ENCODE measurements at regions not wholly inside any gene's neighbourhood (a gene's known extent, or its start where the extent isn't known, plus 50 kb on each side); places are given as distances from the start of the nearest gene placed in this dataset.

DNA sequence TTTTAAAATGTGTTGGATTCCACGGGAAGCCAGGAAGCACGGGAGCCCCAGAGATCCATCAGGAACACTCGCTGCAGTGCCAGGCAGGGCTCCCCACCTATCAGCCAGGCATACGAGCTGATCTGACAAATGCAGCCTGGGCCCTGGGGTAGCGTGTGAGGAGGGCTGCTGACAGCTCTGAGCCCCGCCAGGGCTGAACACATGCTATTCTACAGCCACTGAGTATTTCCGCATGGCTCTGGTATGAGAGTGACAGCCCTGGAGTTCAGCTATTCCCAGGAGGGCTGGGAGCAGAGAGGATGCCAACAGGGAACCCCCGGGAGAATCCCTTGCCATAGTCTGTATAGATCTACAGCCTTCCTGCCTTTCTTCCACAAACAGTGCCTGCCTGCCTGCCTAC lies 237.3 kb upstream of the ZMIZ1 start:
- TF ChIP-seq, protein P1, sequence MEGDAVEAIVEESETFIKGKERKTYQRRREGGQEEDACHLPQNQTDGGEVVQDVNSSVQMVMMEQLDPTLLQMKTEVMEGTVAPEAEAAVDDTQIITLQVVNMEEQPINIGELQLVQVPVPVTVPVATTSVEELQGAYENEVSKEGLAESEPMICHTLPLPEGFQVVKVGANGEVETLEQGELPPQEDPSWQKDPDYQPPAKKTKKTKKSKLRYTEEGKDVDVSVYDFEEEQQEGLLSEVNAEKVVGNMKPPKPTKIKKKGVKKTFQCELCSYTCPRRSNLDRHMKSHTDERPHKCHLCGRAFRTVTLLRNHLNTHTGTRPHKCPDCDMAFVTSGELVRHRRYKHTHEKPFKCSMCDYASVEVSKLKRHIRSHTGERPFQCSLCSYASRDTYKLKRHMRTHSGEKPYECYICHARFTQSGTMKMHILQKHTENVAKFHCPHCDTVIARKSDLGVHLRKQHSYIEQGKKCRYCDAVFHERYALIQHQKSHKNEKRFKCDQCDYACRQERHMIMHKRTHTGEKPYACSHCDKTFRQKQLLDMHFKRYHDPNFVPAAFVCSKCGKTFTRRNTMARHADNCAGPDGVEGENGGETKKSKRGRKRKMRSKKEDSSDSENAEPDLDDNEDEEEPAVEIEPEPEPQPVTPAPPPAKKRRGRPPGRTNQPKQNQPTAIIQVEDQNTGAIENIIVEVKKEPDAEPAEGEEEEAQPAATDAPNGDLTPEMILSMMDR (conservative IDR thresholded peaks at IDR 0.05 in 1 of 2, IDR thresholded peaks at IDR 0.05 in 1 of 2; ENCODE audit: low read depth in 1 of 2, low read length in 2 of 2), result no peak
- no peak for TF ChIP-seq EZH2 (IDR thresholded peaks at IDR 0.05; ENCODE audit: low read length, missing control alignments)
